RCC 7860 (cell line): ENCODE measurements at regions not wholly inside any gene's neighbourhood (a gene's known extent, or its start where the extent isn't known, plus 50 kb on each side); places are given as distances from the start of the nearest gene placed in this dataset.
"Not testable (repeated sequence)": the region's sequence is repeated elsewhere in the genome, so short reads cannot be mapped to it uniquely, and the experiment has no call there.

Experiments used
- DNase-seq: peaks from one replicate; pipeline ENCODE4 v3.0.0-alpha.2; 2015; ENCODE audit warnings: low spot score
- FAIRE-seq: peaks from 2 replicates; lab custom pipeline; 2012; peaks lifted over from hg19 to GRCh38; lab: Jason Lieb, UNC

DNA sequence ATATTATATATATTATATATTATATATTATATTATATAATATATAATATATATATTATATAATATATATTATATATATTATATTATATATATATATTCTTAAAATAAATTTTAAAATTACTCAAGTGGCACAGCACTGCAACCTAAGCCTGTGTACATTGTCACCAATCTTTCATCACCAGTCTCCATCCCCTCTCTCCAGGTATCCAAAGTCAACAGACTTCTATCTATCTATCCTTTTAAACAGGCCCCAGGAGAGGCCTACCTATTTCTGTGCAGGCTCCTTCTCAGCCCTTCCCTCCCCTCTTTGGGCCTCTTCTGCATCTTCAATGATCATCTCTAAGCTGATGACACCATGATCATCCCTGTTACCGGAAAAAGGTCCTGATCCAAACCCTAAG, 111.7 kb downstream of the RHOU start:
- DNase-seq, result no peak
- no peak for FAIRE-seq

- not testable (repeated sequence) for FAIRE-seq, DNase-seq
Measured at GRCh38 chr1:228847451-228847850, 112.2 kb downstream of the RHOU start.

- DNase-seq, result no peak
- no peak for FAIRE-seq
Measured at GRCh38 chr1:228848406-228848805, 113.1 kb downstream of the RHOU start.

DNA sequence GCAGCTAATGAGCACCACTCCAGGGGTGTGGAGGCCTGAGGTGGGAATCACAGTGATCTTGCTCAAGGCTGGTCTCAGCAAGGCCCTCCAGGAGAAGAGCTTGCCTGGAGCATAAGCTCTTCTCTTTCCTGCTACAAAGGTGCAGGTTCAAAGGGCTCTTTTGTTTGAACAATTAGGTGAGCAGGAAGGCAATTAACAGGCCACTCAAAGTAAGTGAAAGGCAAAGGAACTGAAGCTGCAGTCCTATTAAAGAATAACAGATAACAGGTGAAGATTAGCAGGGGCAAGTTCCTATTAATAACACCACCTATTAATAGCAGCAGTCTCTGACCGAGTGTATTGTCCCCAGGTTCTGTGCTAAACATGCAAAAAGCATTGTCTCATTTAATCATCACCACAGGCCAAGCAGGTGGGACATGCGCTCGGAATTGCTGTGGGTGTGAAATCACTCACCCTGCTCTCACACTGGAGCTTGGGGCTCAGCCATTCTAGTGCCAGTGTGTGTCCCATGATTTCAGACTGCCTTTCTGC, 113.8 kb downstream of the RHOU start:
- FAIRE-seq (no peak), DNase-seq (no peak)

- FAIRE-seq (no peak), DNase-seq (no peak)
Measured at GRCh38 chr1:228850141-228851100, 115.1 kb downstream of the RHOU start.

DNA sequence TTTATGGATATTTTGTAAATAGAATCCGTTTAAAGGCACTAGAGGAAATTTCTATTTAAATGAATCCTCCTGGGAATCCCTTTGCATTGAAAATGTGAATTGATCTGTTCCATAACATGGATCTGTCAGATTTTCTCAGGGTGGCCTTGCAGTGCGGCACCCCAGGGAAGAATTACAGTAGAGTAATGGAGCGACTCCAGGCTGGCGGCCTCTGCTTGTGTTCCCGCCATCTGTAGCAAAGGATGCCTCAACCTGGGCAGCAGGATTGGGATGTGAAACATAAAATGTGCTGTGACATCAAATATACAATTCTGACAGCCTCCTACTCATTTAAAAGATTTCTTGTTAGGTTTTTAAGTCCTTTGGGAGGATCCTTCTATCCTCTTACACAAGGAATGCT, 115.9 kb downstream of the RHOU start:
- FAIRE-seq (no peak), DNase-seq (no peak)

- DNase-seq, result no peak
- FAIRE-seq, result no peak
Measured at GRCh38 chr1:228851618-228852017, 116.3 kb downstream of the RHOU start.

- FAIRE-seq, result no peak
- no peak for DNase-seq
Measured at GRCh38 chr1:228852024-228852423, 116.7 kb downstream of the RHOU start.

GRCh38 chr1:228852511-228853088, 117.3 kb downstream of the RHOU start:
- FAIRE-seq, result no peak

DNA sequence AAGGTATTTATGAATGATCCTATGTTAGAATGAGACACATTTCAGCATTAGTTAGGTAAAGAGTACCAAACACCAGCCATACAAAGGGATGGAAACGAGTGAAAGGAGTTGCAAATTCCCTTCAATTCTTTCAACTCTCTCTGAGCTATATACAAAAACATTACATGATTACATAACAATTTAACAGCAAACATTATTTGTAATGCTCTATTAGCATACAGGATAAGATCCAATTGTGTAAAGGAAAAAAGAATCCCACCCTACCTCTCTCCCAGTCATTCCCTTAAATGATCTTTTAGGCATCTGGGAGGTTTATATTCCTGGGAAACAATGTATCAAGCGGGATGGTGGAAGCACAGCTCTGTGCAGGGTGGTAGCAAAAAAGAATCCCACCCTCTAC, 117.9 kb downstream of the RHOU start:
- FAIRE-seq (no peak), DNase-seq (no peak)

More at GRCh38 chr1:228852511-228853088, 117.3 kb downstream of the RHOU start:
- no peak for DNase-seq

DNA sequence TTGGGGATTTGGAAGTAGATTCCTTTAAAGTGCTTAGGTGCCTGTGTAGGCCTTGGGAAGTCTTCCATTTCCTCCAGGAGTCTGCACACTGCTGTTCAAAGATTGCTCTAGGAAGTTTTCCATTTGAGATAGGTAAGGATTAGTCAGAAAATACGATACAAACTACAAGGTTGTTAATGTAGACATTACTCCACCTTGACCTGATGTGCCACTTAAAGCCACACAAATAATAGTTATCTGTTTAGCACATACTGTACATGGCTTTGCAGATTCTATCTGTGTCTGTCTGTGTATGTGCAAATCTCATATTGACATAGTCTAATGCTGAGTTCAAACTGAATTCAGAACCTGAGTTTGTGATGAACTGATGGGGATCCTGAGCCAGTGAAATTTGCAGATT, 118.4 kb downstream of the RHOU start:
- DNase-seq (no peak), FAIRE-seq (no peak)

DNA sequence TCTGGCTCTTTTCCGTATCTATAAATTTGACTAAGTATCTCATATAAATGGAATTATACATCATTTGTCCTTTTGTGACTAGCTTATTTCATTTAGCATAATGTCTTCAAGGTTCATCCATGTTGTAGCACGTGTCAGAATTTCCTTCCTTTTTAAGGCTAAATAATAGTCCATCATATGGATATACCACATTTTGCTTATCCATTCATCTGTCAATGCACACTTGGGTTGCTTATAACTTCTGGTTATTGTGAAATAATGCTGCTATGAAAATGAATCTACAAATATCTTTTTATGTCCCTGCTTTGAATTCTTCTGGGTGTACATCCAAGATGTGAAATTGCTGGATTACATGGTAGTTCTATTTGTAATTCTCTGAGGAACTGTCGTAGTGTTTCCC, 119.6 kb downstream of the RHOU start:
- DNase-seq, result no peak
- FAIRE-seq, result no peak

DNA sequence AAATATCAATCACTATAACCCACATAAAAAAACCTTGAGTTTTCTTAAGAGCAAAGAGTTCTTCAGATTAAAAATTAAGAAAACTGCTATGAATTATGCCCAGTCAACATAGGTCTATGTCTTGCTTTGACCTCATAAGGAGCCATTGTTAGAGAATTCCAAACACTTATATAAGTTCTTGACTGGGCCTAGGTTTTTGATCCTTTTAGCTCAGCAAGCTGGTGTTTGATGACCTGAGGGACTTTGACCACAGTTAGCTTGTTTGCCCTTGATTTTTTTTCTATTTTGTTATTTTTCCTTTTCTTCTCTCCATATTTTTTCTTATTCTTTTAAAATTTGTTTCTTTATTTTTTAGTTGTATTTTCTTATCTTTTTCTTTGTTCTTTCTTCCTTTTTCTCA, 122.3 kb downstream of the RHOU start:
- no peak for FAIRE-seq
- DNase-seq, result no peak

DNA sequence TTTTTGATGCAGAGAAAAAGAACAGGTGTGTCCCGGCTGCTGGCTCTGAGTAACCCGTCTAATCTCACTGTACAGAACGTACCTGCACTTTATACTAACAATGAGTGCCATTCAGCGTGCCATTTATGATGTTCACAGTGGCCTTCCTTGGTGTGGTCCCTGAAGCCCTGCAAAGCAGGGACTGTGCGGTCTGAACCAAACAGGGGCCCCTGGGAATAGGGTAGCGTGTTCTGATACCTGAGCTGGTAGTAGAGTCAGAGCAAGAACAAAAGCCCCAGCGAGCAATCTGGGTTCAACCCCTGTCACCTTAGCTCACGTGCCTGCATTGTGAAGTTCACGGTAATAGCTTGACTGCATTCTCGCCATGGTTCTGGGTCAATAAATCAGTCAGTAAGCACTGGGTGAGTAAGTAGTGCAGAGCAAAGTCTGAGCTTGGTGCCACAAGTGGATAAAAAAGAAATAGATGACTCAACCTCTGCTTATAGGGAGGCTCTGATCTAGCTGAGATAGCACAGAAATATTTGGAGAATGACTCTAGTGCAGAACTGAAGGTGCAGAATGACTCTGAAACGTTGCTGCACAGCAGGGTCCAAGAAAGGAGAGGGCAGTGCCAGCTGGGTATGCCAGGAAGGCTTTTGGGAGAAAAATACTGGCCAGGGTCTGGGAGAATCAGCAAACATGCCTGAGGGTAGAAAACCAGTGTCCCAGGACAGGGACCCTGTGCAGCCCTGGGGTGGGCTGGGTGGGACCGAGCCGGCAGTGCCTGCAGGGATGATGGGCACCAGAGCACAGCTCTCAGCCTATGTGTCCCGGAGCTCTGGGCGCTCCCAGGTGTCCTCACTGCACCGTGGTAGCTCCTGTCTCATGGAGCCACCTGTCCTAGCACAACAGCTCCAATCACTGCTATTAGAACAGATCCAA, 125.9 kb downstream of the RHOU start:
- FAIRE-seq (peak; percentile 98), DNase-seq (peak; percentile 98)

DNA sequence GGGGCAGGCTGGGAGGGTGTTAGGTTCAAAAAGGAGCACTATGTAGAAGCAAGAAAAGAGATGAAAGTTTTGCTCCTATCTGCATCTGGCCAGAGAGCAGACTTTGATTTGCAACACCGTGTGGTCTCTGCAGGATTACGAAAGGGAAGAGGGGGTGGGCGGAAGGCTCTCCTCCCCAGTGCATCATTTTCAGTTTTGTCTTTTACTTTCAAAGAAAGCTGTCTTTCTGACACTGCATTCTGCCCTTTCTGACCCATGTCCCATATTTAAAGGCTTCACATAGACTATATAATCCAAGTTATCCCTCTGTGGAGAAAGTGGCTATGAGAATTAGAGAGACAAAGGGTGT, 126.5 kb downstream of the RHOU start:
- no peak for DNase-seq
- no peak for FAIRE-seq

GRCh38 chr1:228862542-228863505, 127.5 kb downstream of the RHOU start:
- FAIRE-seq (no peak), DNase-seq (no peak)

GRCh38 chr1:228863776-228864175, 128.5 kb downstream of the RHOU start:
- DNase-seq, result no peak
- no peak for FAIRE-seq

- DNase-seq (no peak), FAIRE-seq (no peak)
Measured at GRCh38 chr1:228865627-228866330, 130.5 kb downstream of the RHOU start.

- no peak for DNase-seq
- no peak for FAIRE-seq
Measured at GRCh38 chr1:228866468-228866867, 131.2 kb downstream of the RHOU start.
